ENCODE measurements at regions not wholly inside any gene's neighbourhood (a gene's known extent, or its start where the extent isn't known, plus 50 kb on each side); places are given as distances from the start of the nearest gene placed in this dataset.

DNA sequence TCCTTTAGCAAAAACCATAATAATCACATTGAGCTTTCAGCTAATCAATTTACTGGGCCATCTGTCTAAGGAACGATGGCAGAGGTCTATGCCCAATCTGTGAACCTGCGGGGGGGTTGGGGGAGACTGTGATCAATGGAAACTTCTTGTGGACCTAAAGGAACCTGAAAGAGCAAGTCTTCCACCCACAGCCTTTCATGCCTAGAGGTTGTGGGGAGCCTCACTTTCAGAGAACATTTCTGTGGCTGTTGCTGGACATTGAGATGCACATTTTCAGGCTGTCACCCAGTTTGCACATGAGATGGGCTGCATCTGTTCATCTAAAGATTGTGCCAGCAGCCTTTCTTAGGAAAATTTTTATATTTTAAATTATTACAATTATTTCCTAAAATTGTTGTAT, 310.0 kb upstream of the SPTLC3 start:
- no peak for ATAC-seq
- TF ChIP-seq ZNF565 (CRISPR knock-in tag; conservative IDR thresholded peaks at IDR 0.05; ENCODE audit: low read depth) (no peak), TCF4 (CRISPR knock-in tag; IDR thresholded peaks at IDR 0.05; ENCODE audit: borderline replicate concordance) (peak; percentile 66; the same call in 1 of the 2 replicates)

DNA sequence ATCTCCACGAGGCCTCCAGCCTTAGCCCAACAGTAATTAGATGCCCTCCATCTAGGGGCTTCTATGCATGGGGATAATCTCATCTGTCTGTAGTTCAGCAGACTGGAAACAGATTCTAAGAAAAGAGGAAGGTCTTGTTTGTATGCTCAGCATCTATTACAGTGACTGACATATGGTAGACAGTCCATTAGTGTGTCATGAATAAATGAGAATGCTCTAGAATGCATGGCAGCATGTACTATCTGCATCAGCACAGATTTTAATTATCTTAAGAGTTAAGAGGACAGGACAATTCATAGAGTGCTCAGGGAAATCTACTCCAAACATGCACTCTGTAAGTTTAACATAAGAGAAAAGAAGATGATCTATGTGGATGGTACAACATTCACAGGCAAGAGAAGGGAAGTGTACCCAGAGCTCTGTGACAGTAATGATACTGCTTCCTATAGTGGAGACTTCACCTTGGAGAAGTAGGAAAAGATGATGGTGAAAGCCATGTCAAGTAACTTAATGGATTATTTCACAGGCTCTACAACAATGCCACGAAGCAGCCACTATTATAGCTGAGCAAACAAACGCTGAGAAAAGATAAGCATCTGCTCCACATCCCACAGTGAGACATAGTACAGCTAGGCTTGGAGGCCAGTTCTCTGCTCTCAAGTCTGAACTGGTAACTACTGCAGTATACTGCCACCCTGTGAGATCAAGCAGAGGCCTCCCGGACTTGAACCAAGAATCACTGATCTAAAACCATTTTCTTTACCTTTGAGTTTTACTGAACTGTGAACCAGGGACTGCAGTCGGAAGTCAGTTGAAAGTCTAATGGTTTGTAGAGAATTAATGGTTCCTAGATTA, 309.2 kb upstream of the SPTLC3 start:
- no peak for ATAC-seq
- no peak for TF ChIP-seq ZNF70 (CRISPR knock-in tag; IDR thresholded peaks at IDR 0.05)
- no peak for TF ChIP-seq ZC3H10 (CRISPR knock-in tag; IDR thresholded peaks at IDR 0.05)
- no peak for TF ChIP-seq GLIS3 (CRISPR knock-in tag; IDR thresholded peaks at IDR 0.05)
- TF ChIP-seq, protein P1, sequence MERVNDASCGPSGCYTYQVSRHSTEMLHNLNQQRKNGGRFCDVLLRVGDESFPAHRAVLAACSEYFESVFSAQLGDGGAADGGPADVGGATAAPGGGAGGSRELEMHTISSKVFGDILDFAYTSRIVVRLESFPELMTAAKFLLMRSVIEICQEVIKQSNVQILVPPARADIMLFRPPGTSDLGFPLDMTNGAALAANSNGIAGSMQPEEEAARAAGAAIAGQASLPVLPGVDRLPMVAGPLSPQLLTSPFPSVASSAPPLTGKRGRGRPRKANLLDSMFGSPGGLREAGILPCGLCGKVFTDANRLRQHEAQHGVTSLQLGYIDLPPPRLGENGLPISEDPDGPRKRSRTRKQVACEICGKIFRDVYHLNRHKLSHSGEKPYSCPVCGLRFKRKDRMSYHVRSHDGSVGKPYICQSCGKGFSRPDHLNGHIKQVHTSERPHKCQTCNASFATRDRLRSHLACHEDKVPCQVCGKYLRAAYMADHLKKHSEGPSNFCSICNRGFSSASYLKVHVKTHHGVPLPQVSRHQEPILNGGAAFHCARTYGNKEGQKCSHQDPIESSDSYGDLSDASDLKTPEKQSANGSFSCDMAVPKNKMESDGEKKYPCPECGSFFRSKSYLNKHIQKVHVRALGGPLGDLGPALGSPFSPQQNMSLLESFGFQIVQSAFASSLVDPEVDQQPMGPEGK (CRISPR knock-in tag; IDR thresholded peaks at IDR 0.05; ENCODE audit: borderline replicate concordance): no peak
- no peak for TF ChIP-seq CSDC2 (CRISPR knock-in tag; IDR thresholded peaks at IDR 0.05)

DNA sequence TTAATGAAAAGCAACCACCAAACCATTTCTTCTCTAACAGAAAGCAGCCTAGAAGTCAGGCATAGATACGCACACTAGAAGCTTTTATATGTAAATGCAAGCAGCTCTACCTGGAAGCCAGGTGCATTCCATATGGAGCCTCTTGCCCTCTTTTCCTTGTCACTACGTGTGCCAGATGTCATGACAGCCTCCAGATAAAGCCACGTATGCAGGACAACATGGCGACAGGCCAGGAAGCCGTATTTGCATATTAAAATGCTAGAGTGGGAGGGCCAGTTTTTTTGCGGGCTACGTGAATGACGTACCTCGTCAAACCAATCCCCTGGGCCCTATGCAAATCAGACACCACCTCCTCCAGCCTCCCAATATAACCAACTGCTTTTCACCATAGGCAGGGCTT, 308.1 kb upstream of the SPTLC3 start:
- no peak for ATAC-seq
- TF ChIP-seq SNAI2 (CRISPR knock-in tag; IDR thresholded peaks at IDR 0.05) (no peak), ZNF8 (CRISPR knock-in tag; IDR thresholded peaks at IDR 0.05) (no peak), RARB (CRISPR knock-in tag; IDR thresholded peaks at IDR 0.05) (no peak), PPARA (CRISPR knock-in tag; IDR thresholded peaks at IDR 0.05; ENCODE audit: borderline replicate concordance) (no peak), GLIS3 (CRISPR knock-in tag; IDR thresholded peaks at IDR 0.05) (no peak), ESRRG (CRISPR knock-in tag; IDR thresholded peaks at IDR 0.05) (no peak), ZFP30 (CRISPR knock-in tag; IDR thresholded peaks at IDR 0.05) (no peak), ZNF565 (CRISPR knock-in tag; conservative IDR thresholded peaks at IDR 0.05; ENCODE audit: low read depth) (no peak), OSR1 (CRISPR knock-in tag; IDR thresholded peaks at IDR 0.05) (no peak), CSDC2 (CRISPR knock-in tag; IDR thresholded peaks at IDR 0.05) (no peak), ZNF70 (CRISPR knock-in tag; IDR thresholded peaks at IDR 0.05) (no peak), TOX (CRISPR knock-in tag; IDR thresholded peaks at IDR 0.05; ENCODE audit: borderline replicate concordance) (no peak)
- TF ChIP-seq, protein P1 (CRISPR knock-in tag; IDR thresholded peaks at IDR 0.05; ENCODE audit: borderline replicate concordance): no peak
- TF ChIP-seq, protein P2, sequence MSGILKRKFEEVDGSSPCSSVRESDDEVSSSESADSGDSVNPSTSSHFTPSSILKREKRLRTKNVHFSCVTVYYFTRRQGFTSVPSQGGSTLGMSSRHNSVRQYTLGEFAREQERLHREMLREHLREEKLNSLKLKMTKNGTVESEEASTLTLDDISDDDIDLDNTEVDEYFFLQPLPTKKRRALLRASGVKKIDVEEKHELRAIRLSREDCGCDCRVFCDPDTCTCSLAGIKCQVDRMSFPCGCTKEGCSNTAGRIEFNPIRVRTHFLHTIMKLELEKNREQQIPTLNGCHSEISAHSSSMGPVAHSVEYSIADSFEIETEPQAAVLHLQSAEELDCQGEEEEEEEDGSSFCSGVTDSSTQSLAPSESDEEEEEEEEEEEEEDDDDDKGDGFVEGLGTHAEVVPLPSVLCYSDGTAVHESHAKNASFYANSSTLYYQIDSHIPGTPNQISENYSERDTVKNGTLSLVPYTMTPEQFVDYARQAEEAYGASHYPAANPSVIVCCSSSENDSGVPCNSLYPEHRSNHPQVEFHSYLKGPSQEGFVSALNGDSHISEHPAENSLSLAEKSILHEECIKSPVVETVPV (CRISPR knock-in tag; IDR thresholded peaks at IDR 0.05): no peak
- TF ChIP-seq, protein P3, sequence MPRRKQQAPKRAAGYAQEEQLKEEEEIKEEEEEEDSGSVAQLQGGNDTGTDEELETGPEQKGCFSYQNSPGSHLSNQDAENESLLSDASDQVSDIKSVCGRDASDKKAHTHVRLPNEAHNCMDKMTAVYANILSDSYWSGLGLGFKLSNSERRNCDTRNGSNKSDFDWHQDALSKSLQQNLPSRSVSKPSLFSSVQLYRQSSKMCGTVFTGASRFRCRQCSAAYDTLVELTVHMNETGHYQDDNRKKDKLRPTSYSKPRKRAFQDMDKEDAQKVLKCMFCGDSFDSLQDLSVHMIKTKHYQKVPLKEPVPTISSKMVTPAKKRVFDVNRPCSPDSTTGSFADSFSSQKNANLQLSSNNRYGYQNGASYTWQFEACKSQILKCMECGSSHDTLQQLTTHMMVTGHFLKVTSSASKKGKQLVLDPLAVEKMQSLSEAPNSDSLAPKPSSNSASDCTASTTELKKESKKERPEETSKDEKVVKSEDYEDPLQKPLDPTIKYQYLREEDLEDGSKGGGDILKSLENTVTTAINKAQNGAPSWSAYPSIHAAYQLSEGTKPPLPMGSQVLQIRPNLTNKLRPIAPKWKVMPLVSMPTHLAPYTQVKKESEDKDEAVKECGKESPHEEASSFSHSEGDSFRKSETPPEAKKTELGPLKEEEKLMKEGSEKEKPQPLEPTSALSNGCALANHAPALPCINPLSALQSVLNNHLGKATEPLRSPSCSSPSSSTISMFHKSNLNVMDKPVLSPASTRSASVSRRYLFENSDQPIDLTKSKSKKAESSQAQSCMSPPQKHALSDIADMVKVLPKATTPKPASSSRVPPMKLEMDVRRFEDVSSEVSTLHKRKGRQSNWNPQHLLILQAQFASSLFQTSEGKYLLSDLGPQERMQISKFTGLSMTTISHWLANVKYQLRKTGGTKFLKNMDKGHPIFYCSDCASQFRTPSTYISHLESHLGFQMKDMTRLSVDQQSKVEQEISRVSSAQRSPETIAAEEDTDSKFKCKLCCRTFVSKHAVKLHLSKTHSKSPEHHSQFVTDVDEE (CRISPR knock-in tag; IDR thresholded peaks at IDR 0.05): no peak
- TF ChIP-seq, protein P4, sequence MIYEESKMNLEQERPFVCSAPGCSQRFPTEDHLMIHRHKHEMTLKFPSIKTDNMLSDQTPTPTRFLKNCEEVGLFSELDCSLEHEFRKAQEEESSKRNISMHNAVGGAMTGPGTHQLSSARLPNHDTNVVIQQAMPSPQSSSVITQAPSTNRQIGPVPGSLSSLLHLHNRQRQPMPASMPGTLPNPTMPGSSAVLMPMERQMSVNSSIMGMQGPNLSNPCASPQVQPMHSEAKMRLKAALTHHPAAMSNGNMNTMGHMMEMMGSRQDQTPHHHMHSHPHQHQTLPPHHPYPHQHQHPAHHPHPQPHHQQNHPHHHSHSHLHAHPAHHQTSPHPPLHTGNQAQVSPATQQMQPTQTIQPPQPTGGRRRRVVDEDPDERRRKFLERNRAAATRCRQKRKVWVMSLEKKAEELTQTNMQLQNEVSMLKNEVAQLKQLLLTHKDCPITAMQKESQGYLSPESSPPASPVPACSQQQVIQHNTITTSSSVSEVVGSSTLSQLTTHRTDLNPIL (CRISPR knock-in tag; IDR thresholded peaks at IDR 0.05; ENCODE audit: low read depth): no peak

DNA sequence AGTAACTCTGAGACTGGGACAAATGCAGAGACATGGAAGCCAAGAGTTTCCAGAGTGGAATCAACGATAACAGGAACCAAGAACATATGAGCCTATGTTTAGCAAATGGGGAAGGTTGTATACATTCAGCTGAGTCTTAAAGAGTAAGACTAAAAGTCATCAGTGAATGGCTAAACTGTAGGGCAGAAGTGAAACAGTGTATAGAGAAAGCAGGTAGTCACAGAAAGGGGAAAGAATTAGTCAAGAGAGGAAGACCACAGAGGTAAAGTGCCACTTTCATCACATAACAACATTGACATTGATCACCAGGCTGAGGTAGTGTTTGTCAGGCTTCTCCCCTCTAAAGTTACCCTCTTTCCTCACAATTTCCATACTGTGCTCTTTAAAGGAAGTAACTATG, 306.5 kb upstream of the SPTLC3 start:
- no peak for TF ChIP-seq ARNTL (CRISPR knock-in tag; IDR thresholded peaks at IDR 0.05; ENCODE audit: borderline replicate concordance, low read depth)
- TF ChIP-seq ZFP30 (CRISPR knock-in tag; IDR thresholded peaks at IDR 0.05): no peak

More for the DNA sequence above, 306.5 kb upstream of the SPTLC3 start:
- ATAC-seq: no peak
